Fibroblast of upper back skin (primary cell): ENCODE measurements at regions not wholly inside any gene's neighbourhood (a gene's known extent, or its start where the extent isn't known, plus 50 kb on each side); places are given as distances from the start of the nearest gene placed in this dataset.
"Not testable (repeated sequence)": the region's sequence is repeated elsewhere in the genome, so short reads cannot be mapped to it uniquely, and the experiment has no call there.

Experiments used
- DNase-seq: peaks from one replicate; pipeline ENCODE4 v3.0.0-alpha.2; 2013

DNA sequence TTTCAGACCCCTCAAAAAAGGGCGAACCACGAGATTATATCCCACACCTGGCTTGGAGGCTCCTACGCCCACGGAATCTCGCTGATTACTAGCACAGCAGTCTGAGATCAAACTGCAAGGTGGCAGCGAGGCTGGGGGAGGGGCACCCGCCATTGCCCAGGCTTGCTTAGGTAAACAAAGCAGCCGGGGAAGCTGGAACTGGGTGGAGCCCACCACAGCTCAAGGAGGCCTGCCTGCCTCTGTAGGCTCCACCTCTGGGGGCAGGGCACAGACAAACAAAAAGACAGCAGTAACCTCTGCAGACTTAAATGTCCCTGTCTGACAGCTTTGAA lies 1136.6 kb downstream of the FSCB start:
- DNase-seq: not testable (repeated sequence)

DNA sequence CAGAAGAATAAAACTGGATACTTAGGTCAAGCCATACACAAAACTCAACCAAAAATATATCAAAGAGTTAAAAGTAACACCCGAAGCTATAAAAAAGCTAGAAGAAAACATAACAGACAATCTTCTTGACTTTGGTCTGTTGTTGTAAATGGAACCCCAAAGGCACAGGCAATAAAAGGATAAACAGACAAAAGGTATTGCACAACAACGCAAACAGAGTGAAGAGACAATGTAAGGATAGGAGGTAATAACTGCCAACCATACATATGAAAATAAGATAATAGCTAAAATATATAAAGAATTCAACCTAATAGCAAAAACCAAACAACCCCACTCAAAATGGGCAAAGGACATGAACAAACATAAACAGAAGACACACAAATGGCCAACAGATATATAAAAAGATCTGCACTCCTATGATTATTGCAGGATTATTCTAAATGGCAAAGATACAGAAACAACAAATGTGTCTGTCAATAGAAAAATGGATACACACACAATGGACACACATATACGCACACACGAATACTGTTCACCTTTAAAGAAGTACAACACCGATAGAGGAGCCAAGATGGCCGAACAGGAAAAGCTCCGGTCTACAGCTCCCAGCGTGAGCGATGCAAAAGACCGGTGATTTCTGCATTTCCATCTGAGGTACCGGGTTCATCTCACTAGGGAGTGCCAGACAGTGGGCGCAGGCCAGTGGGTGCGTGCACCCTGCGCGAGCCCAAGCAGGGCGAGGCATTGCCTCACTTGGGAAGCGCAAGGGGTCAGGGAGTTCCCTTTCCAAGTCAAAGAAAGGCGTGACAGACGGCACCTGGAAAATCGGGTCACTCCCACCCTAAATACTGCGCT lies 1137.1 kb downstream of the FSCB start:
- no peak for DNase-seq

DNA sequence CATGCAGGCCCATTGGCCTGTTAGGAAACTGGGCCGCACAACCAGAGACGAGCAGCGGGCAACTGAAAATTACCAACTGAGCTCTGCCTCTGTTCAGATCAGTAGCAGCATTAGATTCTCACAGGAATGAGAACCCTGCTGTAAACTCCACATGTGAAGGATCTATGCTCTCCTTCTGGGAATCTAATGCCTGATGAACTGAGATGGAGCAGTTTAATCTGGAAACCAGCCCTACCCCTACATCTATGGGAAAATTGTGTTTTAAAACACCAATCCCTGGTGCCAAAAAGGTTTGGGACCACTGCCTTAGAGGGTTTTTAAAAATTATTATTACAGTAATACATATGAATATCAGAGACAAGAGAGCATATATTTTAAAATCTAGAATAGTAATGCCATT lies 1144.5 kb downstream of the FSCB start:
- no peak for DNase-seq

DNA sequence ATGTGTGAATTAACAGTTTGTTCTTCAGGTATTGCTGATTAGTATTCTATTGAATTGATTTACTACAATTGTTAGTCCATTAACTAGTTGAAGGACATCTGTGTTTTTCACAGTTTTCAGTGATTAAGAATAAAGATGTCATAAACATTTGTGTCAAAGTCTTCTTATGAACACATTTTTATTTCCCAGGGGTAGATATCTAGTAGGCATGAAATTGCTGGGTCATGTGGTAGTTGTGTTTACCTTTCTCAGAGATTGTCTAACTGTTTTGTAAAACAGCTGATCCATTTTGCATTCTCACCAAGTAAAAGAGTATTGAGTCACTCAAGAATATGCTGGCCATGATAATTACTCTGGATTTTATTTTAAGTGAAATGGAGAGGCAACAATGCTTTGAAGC lies 1145.3 kb downstream of the FSCB start:
- no peak for DNase-seq

DNA sequence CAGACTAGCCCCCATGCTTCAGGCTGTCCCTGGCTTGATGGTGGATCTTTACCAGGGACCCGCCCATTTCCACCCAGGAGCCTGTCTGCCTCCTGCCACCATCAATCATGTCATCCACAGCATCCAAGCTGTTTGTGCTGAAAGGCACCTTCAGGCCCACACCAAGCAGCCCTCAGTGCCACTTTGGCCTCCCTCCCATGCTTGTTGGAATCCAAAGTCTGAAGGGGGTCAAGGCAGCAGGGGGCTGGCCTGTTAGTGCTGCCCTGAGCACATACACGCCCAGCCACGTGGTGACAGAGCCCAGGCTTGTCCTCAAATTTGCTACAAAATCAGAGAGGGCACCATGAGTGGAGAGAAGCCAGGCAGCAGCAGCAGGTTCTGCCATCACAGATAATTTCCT lies 1146.8 kb downstream of the FSCB start:
- DNase-seq: no peak

DNA sequence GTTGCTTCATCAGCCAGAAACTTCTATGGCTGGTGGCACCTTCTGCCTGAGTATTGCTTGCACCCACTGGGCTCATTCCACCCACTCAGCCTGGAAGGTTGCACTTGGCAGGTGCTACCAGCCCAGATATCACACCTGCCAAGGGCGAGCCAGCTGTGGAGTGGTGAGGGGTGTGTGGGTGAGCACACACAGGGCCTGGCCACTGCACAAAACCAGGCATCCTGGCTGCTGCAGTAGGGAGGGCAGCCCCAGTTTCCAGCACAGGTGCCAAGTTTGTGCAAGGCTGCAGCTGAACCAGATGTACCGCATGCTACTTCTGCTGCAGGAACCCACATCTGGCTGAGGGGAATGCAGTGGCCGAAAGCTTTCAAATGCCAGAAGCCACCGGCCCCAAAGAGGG lies 1147.8 kb downstream of the FSCB start:
- DNase-seq: no peak

DNA sequence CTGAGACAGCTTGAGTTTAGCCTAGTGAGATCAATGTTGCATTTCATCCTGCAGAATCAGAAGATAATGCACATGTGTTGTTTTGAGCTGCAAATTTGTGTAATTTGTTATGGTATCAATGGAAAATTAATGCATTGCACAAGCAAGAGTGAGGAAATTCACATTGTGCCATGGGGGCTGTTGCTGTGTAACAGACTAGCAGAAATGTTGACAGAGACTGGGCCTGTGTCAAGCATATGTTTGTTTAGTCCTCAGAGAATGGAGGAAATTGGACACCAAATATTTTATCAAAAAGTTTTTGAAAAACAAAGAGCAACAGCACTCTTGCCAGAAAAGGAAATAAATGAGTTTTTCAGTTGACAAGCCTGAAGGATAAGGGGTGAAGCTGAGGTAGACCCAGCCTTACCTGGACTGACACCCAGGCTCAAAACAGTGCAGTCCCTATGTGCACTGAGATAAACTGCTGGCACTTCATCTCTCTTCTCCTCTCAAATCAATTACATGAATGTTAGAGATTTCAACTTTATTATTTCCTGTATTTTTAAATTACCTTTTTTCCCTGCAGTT lies 1150.0 kb downstream of the FSCB start:
- no peak for DNase-seq

DNA sequence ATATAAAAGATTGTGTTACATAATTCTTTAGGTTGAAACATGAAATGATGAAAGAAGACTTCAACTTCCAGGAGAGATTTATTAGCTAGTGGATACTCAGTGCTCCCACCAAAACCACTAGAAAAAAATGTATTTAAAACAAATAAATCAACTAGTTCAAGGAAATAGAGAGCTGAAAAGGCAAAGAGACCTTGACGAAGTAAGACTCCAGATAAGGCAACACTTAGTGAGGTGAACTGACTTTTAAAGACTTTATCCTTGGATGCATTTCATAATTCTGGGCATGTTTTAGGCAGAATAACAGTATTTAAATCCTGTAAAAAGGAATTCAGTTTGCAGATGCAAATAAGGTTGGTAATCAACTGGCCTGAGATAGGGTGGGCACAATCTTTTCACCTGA lies 1150.7 kb downstream of the FSCB start:
- DNase-seq: no peak

DNA sequence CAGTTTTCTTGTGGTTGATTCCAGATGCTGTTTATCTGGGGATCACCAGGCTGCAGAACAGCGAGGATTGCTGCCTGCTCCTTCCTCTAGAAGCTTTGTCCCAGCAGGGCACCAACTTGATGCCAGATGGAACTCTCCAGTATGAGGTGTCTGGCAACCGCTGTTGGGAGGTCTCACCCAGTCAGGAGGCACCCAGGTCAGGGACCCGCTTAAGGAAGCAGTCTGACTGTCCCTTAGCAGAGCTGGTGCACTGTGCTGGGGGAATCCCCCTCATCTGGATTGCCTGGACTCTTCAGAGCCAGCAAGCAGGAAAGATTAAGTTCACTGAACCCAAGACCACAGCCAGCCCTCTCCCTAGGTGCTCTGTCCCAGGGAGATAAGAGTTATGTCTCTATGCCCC lies 1165.2 kb downstream of the FSCB start:
- no peak for DNase-seq

DNA sequence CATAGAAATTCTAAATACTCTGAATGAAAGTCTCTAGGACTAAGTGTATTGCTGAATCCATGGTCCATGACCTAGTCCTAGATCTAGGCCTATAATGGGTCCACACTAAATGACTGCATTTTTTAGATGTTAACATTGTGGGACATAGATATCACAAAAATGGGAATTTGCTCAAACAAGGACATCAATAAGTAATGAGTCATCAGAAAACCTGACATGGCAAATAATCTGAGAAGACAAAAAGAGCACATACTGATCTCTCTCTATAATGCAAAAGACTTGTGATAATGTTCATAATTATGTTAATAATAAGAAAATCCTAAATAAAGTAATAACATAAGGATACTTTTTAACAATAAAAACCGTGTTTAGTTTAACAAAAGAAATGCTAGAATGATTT lies 1168.4 kb downstream of the FSCB start:
- no peak for DNase-seq

DNA sequence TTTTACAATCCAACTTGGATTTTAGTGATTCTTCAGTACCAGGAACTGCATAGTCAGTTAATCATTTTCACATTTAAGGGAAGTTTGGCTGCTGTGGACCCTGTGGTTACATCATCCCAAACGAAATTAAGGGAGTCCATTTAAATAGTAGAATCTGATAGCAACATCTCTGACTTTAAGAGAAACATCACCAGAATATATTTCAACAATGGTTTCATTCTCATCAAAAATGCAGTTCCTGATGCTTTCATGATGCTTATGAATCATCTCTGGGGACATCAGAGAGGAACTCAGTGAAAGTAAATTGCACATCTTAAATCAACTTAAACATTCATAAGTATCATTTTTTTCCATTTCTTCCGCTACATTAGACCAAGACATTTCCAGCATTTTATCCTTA lies 1170.7 kb downstream of the FSCB start:
- no peak for DNase-seq

DNA sequence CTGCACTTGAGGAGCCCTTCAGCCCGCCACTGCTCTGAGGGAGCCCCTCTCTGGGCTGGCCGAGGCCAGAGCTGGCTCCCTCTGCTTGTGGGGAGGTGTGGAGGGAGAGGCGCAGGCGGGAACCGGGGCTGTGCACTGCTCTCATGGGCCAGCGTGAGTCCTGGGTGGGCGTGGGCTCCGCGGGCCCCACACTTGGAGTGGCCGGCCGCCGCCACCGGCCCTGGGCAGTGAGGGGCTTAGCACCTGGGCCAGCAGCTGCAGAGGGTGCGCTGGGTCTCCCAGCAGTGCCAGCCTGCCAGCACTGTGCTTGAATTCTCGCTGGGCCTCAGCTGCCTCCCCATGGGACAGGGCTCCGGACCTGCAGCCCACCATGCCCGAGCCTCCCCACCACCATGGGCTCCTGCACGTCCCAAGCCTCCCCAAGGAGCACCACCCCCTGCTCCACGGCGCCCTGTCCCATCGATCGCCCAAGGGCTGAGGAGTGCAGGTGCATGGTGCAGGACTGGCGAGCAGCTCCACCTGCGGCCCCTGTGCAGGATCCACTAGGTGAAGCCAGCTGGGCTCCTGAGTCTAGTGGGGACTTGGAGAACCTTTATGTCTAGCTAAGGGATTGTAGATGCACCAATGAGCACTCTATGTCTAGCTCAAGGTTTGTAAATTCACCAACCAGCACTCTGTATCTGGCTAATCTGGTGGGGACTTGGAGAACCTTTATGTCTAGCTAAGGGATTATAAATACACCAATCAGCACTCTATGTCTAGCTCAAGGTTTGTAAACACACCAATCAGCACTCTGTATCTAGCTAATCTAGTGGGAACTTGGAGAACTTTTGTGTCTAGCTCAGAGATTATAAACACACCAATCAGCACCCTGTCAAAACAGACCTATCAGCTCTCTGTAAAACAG lies 1180.3 kb downstream of the FSCB start:
- not testable (repeated sequence) for DNase-seq

DNA sequence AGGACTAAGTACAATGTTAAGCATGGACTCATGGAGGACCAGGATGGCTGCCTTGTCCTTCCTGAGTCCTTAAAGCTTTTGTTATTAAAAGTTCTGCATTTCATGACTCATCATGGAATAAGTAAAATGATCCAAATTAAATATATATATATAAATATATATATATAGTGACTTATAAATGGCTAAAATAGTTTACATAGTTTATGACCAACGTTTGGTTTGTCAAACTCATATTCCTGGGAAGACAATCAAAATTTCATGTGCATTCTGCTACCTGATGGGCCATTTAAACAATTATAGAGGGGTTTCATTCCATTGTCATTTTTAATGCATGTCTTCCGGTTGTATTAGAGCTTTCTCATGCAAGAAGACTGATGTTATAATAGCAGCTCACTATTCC lies 1190.7 kb downstream of the FSCB start:
- DNase-seq: no peak

DNA sequence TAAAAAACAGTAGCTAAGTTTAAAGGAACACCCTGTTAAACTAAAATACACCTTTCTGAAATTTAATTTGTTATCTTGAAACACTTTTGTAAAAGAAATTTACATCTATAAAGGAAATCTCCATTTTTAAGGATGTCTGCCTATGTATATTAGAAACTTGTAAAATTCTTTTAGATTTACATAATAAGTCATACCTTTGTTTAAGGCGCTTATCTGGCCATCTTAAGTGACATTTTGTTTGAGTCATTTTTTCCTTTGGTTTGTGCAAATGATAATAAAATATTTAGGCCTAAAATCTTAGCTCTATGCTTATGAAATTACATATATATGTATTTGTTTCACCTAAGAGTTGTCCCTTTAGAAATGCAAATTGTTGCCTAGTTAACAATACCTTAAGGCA lies 1193.4 kb downstream of the FSCB start:
- no peak for DNase-seq

DNA sequence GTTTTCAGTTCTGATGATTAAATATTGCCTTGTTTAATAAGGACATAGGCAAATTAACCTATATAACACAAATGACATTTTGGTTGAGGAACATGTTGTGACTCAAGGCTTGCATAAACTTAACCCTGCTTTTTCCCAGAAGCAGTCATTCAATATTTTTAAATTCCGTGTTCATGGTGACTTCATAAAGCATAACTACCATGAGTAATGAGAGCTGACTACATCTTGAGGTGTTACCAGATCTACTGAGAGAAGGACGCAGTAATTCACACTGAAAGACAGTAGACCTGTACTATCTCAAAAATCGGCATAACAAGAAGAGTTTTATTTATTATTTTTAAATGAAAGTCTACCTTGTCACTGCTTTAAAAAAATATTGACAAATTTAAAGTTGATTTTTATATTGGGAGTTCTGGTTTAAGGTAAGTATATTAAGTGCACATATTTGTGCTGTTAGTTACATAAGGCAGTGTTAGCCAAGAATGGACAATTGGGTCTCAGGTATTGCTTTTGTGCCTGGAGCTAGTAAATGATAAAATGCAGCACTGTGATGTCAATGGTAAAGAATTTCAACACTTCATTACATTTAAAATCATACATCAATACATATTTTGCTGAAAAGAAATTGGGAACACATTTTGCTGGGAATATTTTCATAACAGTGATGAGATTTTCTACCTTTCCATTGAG lies 1198.5 kb downstream of the FSCB start:
- no peak for DNase-seq

DNA sequence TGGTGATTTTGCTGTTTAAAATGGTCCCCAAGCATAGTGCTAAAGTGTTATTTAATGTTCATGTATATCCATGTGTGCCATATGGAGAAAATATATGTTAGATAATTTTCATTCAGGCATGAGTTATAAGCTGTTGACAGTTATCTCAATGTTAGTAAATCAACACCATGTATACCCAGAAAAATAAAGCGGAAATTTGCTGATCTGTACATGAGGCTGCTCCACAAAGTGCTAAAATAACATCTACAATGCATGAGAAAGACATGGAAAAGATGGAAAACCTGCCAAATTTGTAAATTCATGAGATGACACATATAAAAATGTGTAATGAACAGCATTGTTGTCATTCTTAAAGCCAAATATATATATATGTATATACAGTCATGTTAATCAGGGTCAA lies 1199.2 kb downstream of the FSCB start:
- DNase-seq: no peak

DNA sequence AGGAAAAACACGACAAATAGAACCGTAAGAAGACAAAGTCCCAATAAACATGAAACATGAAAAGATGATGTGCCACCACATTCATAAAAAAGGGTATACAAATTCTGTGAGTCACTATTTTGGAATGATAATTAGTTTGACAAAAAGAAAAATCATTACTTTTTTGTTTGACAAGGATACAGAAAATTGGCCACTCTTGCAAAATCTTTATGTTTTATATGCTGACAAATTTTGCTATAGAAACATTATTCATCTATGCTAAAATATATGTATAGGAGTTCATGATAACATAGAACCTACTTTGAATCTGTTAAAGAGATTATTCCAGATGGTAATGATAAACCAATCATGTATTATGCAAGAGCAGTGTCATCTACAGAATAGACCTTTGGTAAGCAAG lies 1201.0 kb downstream of the FSCB start:
- no peak for DNase-seq

DNA sequence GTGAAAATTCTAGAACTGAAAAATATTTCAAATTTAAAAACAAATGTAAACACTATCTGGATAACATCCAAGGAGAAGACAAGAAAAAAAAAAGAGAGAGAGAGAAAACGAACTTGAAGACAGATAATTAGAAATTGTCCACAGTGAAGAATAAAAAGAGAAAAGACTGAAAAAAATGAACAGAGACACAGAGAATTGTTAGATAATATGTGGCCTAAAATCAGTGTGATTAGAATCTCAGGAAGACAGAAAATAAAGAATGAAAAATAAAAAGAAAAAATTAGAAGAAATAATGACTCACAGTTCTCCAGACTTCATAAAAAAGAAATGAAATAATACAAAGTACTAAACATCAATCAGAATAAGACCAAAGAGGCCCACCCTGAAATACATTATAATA lies 1209.3 kb downstream of the FSCB start:
- no peak for DNase-seq

DNA sequence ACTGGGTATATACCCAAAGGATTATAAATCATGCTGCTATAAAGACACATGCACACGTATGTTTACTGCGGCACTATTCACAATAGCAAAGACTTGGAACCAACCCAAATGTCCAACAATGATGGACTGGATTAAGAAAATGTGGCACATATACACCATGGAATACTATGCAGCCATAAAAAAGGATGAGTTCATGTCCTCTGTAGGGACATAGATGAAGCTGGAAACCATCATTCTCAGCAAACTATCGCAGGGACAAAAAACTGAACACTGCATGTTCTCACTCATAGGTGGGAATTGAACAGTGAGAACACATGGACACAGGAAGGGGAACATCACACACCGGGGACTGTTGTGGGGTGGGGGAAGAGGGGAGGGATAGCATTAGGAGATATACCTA lies 1211.0 kb downstream of the FSCB start:
- DNase-seq: not testable (repeated sequence)

DNA sequence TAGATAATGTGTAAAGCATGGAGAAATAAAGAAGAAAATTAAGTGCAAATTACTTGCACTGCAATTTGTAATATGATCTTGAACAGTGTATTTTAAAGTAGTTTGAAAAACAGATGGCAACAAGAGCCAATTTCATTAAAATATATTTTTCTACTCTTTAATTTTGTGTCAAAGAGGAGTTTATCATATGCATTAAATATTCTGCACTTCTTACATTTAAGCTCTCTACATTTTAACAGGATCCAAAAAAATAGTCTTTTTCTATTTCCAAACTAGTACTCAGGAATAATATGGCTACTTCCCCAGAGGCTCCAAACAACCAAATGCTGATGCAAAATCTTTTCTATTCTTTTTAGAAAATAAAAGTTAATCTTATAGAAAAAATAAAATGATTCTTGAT lies 1221.5 kb downstream of the FSCB start:
- DNase-seq: no peak

DNA sequence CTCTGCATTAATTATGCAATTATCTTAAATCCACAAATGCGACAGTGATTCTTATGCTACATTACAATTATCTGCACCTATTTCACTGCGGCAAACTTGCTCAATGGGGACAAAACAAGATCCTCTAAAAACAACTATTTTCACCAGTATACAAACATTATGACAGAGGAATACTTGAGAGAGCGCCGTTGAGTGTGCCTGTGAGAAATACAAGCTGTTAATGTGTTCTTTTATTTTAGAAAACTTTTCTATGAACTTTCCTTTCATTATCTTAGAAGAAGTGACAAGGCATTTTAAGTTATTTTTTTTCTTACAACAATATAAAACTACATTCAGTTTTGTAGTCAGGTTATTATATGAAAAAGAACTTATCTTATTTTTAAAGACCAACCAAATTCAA lies 1247.0 kb downstream of the FSCB start:
- no peak for DNase-seq

DNA sequence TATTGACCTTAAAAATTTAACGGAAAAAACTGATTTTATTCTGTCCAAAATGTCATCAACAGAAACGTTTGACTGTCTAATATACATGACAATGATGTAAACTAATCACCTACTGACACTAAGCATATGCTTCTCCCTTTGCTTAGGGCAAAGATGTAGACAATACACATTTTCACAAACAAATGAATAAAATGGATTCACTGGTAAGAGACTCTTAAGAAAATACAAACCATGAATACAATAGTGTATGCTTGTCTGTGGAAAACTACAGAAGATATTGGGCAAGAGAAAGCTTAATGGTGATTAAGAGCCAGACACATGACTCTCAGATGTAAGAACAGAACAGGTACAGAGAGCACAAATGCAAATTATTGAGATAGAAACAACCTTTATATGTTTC lies 1248.7 kb downstream of the FSCB start:
- no peak for DNase-seq

DNA sequence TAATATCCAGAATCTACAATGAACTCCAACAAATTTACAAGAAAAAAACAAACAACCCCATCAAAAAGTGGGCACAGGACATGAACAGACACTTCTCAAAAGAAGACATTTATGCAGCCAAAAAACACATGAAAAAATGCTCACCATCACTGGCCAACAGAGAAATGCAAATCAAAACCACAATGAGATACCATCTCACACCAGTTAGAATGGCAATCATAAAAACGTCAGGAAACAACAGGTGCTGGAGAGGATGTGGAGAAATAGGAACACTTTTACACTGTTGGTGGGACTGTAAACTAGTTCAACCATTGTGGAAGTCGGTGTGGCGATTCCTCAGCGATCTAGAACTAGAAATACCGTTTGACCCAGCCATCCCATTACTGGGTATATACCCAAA lies 1250.1 kb downstream of the FSCB start:
- not testable (repeated sequence) for DNase-seq
